ENCODE measurements at regions not wholly inside any gene's neighbourhood (a gene's known extent, or its start where the extent isn't known, plus 50 kb on each side); places are given as distances from the start of the nearest gene placed in this dataset.

DNA sequence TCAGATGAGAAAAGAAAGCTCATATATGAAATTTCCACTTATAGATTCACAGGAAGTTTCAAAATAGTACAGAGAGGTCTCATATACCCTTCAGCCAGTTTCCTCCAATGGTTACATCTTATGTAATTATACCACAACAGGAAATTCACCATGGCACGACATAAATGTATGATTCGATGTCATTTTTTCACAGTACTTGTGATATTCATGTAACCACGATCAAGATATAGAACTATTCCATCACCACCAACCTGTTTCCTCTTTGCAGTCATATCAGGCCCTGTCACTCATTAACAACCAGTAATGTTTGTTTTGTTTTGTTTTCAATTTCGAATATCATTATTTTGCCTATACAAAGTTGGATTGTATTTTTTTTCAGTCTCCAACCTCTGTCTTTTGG is 314.3 kb upstream of the POU3F3 start:
- TF ChIP-seq EZH2 (IDR thresholded peaks at IDR 0.05) (no peak), FOXP2 (optimal IDR thresholded peaks at IDR 0.05; ENCODE audit: control extremely low read depth, extremely low read length, insufficient read depth) (no peak), POLR2AphosphoS5 (IDR thresholded peaks at IDR 0.05; ENCODE audit: borderline replicate concordance, low read depth, low read length) (no peak)

Measured in SK-N-MC (cell line).